WI38 (cell line): ENCODE measurements at regions not wholly inside any gene's neighbourhood (a gene's known extent, or its start where the extent isn't known, plus 50 kb on each side); places are given as distances from the start of the nearest gene placed in this dataset.

ENCODE experiments used
- H3K4me3 ChIP-seq: 2 replicates; pipeline ENCODE4 v1.5.1; 2011; ENCODE audit warnings: low read depth, mild to moderate bottlenecking, control low read depth, low read length
- CTCF ChIP-seq: IDR thresholded peaks from 2 replicates; pipeline ENCODE4 v1.5.1; 2012; ENCODE audit warnings: low read depth, mild to moderate bottlenecking, control low read depth, low read length

- no peak overlapping the region for H3K4me3 ChIP-seq
- TF ChIP-seq CTCF = no peak
Measured at GRCh38 chr7:25407053-25407452, 178.8 kb upstream of the NPVF start.

GRCh38 chr7:25408012-25408687 is 179.9 kb upstream of the NPVF start:
- TF ChIP-seq CTCF = no peak
- H3K4me3 ChIP-seq = no peak overlapping the region

GRCh38 chr7:25408876-25409275 is 180.6 kb upstream of the NPVF start:
- H3K4me3 ChIP-seq = no peak overlapping the region
- no peak for TF ChIP-seq CTCF

GRCh38 chr7:25409897-25410636 is 181.8 kb upstream of the NPVF start:
- no peak overlapping the region for H3K4me3 ChIP-seq
- TF ChIP-seq CTCF = no peak

GRCh38 chr7:25420771-25421170 is 192.5 kb upstream of the NPVF start:
- H3K4me3 ChIP-seq = no peak overlapping the region
- no peak for TF ChIP-seq CTCF

GRCh38 chr7:25424113-25424512 is 195.8 kb upstream of the NPVF start:
- TF ChIP-seq CTCF = no peak
- H3K4me3 ChIP-seq = no peak overlapping the region

GRCh38 chr7:25424855-25425254 is 196.6 kb upstream of the NPVF start:
- no peak overlapping the region for H3K4me3 ChIP-seq
- TF ChIP-seq CTCF = no peak
